Skeletal muscle tissue (tissue), 3 donors: ENCODE measurements at regions not wholly inside any gene's neighbourhood (a gene's known extent, or its start where the extent isn't known, plus 50 kb on each side); places are given as distances from the start of the nearest gene placed in this dataset.

Experiments
- H3K27ac ChIP-seq: one replicate; pipeline ENCODE4 v1.7.0; 2013; ENCODE audit warnings: mild to moderate bottlenecking, low read depth, low read length, inconsistent platforms
- H3K27me3 ChIP-seq, 3 donors: one replicate each; pipeline ENCODE4 v1.7.0; 2013; ENCODE audit warnings: low read length in 3 of 3; ENCODE audit not compliant: control insufficient read depth in 3 of 3, insufficient read depth in 3 of 3
- H3K36me3 ChIP-seq, 3 donors: one replicate each; pipeline ENCODE4 v1.7.0; 2013; ENCODE audit warnings: low read length in 3 of 3; ENCODE audit not compliant: control insufficient read depth in 3 of 3, insufficient read depth in 3 of 3
- H3K4me1 ChIP-seq, 3 donors: one replicate each; pipeline ENCODE4 v1.7.0; 2013; ENCODE audit warnings: low read length in 3 of 3, mild to moderate bottlenecking in 3 of 3; ENCODE audit not compliant: control insufficient read depth in 3 of 3, insufficient read depth in 3 of 3
- H3K4me3 ChIP-seq, 3 donors: one replicate each; pipeline ENCODE4 v1.7.0; 2013; ENCODE audit warnings: low read length in 3 of 3
- H3K9ac ChIP-seq, 3 donors: one replicate each; pipeline ENCODE4 v1.7.0; 2013; ENCODE audit warnings: low read length in 3 of 3, mild to moderate bottlenecking in 3 of 3, moderate library complexity in 2 of 3, low read depth in 1 of 3
- H3K9me3 ChIP-seq, 3 donors: one replicate each; pipeline ENCODE4 v1.7.0; 2013; ENCODE audit warnings: low read length in 3 of 3; ENCODE audit not compliant: control insufficient read depth in 3 of 3
- donor health status: Osteomylitis.

DNA sequence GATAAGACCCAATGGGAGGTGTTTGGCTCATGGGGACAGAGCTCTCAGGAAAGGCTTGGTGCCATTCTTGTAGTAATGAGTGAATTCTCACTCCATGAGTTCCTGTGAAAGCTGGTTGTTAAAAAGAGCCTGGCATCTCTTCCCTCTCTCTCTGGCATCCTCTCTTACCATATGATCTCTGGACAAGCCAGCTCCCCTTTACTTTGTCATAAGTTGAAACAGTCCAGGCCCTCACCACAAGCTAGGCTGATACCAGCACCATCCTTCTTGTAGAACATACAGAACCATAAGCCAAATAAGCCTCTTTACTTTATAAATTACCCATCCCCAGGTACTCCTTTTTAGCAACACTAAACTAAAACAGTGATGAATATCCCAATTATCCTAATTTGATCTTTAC, 166.9 kb upstream of the TMC3 start:
- no peak overlapping the region for H3K9ac ChIP-seq
- H3K36me3 ChIP-seq, result no peaks in the 10 kb centered on the region
- no peak overlapping the region for H3K4me3 ChIP-seq
- H3K27me3 ChIP-seq, result peaks cover 0 to 2% (median 0%) of the 10 kb centered on the region in 3 donors
- no peaks in the 10 kb centered on the region for H3K9me3 ChIP-seq
- H3K27ac ChIP-seq, result no peak overlapping the region
- no peaks in the 10 kb centered on the region for H3K4me1 ChIP-seq

DNA sequence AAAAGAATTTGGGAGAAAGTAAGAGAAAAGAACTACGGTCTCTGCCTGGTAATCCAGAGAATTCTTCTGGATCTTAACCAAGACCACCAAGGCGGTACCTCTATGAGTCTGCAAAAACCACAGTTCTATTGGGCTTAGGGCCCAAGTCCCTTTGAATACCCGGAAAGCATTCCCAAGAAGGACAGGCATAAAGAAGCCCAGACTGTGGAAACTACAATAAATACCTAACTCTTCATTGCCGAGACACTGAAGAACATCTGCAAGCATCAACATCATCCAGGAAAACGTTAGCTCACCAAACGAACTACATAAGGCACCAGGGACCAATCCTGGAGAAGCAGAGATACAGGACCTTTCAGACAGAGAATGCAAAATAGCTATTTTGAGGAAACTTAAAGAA, 162.3 kb upstream of the TMC3 start:
- Histone ChIP-seq H3K9ac (no peak overlapping the region), H3K36me3 (no peaks in the 10 kb centered on the region), H3K9me3 (no peaks in the 10 kb centered on the region), H3K27ac (no peak overlapping the region), H3K4me1 (peaks cover 0 to 4% (median 2%) of the 10 kb centered on the region in 3 donors), H3K4me3 (no peak overlapping the region), H3K27me3 (no peaks in the 10 kb centered on the region)

DNA sequence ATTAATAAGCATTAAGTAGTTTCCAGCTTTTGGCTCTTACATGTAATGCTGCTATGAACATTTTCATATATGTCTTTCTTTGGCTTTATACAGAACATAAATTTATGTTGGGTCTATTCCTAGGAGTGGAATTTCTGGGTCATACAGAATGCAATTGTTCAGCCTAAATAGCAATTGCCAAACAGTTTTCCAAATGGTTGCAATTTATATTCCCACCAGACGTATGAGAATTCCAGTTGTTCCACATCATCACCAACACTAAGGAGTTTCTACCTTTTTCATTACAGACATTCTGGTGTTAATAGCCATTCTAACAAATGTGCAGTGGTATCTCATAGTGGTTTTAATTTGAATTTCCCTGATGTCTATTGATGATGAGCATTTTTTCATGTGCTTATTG, 160.1 kb upstream of the TMC3 start:
- H3K9ac ChIP-seq, result no peak overlapping the region
- H3K4me3 ChIP-seq, result no peak overlapping the region
- H3K4me1 ChIP-seq, result peaks cover 0 to 10% (median 4%) of the 10 kb centered on the region in 3 donors
- H3K9me3 ChIP-seq, result no peaks in the 10 kb centered on the region
- H3K36me3 ChIP-seq, result no peaks in the 10 kb centered on the region
- H3K27ac ChIP-seq, result no peak overlapping the region
- no peaks in the 10 kb centered on the region for H3K27me3 ChIP-seq

DNA sequence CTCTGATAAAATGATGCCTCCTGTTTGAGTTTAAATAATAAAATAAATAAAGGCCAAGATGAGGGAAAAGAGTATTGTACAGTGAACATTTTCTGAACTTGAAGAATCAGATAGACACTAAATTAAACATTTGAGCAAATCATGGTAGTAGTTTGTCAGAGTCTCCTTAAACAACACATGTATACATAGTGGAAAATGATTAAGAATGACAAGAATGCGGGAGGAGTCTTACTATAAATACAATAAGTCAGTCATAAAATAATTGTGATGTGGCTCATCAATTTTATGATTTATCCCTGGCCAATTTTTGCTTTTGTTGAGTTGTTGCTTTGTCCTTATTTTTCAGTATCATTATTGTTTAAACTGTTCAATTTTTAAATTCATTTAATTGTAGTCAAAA, 158.0 kb upstream of the TMC3 start:
- Histone ChIP-seq H3K27ac (no peak overlapping the region), H3K9me3 (no peaks in the 10 kb centered on the region), H3K27me3 (no peaks in the 10 kb centered on the region), H3K9ac (no peak overlapping the region), H3K4me1 (peaks cover 0 to 10% (median 4%) of the 10 kb centered on the region in 3 donors), H3K4me3 (no peak overlapping the region), H3K36me3 (no peaks in the 10 kb centered on the region)

DNA sequence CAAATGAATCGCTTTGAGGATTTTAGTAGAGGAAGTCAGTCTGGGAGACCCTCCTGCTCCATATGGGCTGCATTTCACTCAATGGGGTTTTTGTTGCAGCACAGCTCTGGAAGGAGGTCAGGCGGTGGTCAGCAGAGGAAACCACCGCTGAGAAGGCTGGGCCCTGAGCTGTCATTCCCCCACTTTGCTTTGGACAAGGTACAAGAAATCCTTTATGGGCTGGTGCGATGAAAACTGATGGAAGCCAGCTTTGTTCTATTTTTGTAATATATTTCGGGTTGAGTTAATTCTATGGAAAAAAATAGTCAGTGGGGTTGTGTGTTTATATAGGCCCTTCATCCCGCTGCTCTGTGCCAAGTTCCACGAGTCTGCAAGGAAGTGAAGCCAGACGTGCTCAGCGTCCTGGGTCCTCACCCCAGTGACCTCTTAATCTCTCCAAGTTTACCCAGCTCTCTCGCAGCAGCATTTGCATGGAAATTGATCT, 157.1 kb upstream of the TMC3 start:
- Histone ChIP-seq H3K9ac (no peak overlapping the region), H3K4me1 (peaks cover 0 to 10% (median 4%) of the 10 kb centered on the region in 3 donors), H3K36me3 (no peaks in the 10 kb centered on the region), H3K9me3 (no peaks in the 10 kb centered on the region), H3K27me3 (no peaks in the 10 kb centered on the region), H3K4me3 (no peak overlapping the region), H3K27ac (no peak overlapping the region)

DNA sequence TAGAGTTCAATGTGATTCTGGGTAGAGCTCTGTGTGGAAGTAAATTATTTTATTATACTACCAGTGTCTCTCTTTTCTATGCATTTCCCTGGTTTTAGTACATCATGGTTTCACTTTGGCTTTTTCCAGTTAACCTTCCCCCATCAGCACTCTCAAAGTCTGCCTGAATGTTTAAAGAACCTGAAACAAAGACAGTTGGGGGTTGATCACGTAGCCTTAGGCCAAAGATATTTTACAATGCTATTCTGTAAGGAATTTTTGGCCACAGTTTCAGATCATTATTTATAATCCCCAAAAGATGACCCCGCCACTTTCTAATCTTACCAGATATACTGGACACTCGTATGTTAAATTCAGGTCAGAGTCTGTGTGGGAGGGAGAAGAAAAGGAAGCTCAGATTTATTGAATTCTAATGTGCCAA, 156.3 kb upstream of the TMC3 start:
- Histone ChIP-seq H3K9ac (no peak overlapping the region), H3K36me3 (no peaks in the 10 kb centered on the region), H3K27me3 (no peaks in the 10 kb centered on the region), H3K27ac (no peak overlapping the region), H3K9me3 (no peaks in the 10 kb centered on the region), H3K4me1 (peaks cover 0 to 10% (median 4%) of the 10 kb centered on the region in 3 donors), H3K4me3 (no peak overlapping the region)

DNA sequence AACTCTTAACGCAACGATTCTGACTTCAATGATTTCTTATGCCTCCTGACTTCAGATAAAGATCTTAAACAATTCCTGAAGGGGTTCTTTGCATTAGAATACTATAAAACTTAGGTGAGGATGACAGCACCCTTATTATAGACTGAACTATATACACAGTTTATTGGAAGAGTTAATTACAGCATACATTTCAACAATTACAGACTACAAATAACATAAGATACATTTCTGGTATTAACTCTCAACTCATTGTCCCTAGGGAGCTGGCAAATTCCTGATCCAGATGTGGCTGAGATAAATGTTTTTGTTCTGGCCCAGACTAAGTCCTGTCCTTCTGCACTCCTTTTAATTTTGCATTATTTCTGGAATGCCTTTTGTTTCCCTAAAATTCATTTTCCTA, 155.5 kb upstream of the TMC3 start:
- Histone ChIP-seq H3K4me3 (no peak overlapping the region), H3K9ac (no peak overlapping the region), H3K36me3 (no peaks in the 10 kb centered on the region), H3K27ac (no peak overlapping the region), H3K27me3 (no peaks in the 10 kb centered on the region), H3K4me1 (peaks cover 0 to 10% (median 4%) of the 10 kb centered on the region in 3 donors), H3K9me3 (no peaks in the 10 kb centered on the region)

DNA sequence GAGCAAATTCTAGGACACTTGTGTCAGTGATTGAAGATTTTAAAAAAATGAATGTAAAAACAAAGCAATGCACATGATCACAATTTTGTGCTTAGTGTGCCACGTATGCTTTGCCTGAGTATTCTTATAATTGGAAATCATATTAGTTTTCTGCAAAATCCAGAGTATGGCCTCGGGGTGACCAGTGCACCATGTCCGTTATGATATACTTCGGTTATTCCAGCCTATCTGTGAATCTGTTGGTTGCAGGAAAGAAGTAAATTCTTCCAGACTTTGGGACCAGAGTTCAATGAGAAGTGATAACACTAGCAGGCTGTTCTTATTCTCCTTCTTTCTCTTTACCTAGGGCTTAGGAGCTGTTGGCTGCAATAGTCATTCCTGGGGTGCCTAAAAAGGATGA, 152.0 kb upstream of the TMC3 start:
- H3K27ac ChIP-seq, result no peak overlapping the region
- peaks cover 0 to 3% (median 0%) of the 10 kb centered on the region in 3 donors for H3K4me1 ChIP-seq
- no peaks in the 10 kb centered on the region for H3K9me3 ChIP-seq
- no peak overlapping the region for H3K9ac ChIP-seq
- no peaks in the 10 kb centered on the region for H3K36me3 ChIP-seq
- no peak overlapping the region for H3K4me3 ChIP-seq
- H3K27me3 ChIP-seq, result no peaks in the 10 kb centered on the region

DNA sequence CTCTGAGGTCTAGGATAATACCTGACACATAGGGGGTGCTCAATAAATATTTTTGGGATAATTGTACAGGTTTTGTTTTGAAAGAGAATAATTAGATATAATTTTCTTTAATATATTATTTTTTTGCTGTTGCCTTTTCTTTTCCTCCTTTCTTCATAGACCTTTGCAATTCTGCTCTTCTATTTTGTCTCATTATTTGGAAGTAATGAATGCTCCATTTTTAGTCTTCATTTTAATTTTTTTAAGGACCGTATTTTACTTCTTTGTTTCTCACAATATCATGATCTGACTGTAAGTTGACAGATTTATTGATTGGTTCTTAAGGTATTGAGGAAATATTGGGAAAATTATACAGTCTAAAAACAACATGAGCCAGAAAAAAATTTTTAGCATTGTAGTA, 150.5 kb upstream of the TMC3 start:
- Histone ChIP-seq H3K9me3 (no peaks in the 10 kb centered on the region), H3K9ac (no peak overlapping the region), H3K4me1 (no peaks in the 10 kb centered on the region), H3K4me3 (no peak overlapping the region), H3K27ac (no peak overlapping the region), H3K36me3 (no peaks in the 10 kb centered on the region), H3K27me3 (no peaks in the 10 kb centered on the region)

DNA sequence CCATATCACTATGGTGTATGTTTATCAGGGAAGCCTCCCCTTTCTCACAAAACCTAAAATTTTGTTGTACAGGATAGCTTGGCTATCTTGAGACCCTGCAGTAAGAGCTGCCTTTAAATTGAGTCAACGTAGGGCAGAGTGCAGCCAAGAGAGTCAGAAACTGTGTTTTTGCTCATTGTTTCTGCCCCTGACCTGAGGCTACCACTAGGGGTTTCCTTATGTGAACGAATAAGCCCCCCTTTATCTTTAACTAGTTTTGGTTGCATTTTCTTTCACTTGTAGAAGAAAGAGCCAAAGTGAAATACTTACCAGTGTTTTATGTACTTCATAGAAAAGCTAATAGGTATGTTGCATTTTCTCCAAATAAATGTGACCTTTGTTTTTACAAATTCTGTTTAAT, 149.9 kb upstream of the TMC3 start:
- Histone ChIP-seq H3K9me3 (no peaks in the 10 kb centered on the region), H3K27ac (no peak overlapping the region)

DNA sequence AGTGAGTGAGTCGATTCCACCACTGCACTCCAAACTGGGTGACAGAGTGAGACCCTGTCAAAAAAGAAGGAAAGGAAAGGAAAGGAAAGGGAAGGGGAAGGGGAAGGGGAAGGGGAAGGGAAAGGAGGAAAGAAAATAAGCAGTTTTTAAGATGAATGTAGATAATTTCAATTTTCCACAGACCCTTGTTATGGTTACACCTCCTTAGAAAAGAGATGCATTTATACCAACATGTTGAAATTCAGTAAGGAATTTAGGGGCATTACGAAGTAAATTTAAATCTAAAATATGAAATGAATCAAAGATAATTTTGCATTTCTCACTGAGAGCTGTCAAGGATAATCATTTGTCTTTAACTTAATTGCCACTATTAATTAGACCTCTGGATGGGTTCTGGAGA, 146.5 kb upstream of the TMC3 start:
- Histone ChIP-seq H3K27me3 (no peaks in the 10 kb centered on the region), H3K27ac (no peak overlapping the region), H3K9me3 (no peaks in the 10 kb centered on the region), H3K9ac (no peak overlapping the region), H3K36me3 (no peaks in the 10 kb centered on the region), H3K4me1 (no peaks in the 10 kb centered on the region), H3K4me3 (no peak overlapping the region)

More for the DNA sequence above, 149.9 kb upstream of the TMC3 start:
- H3K4me1 ChIP-seq, result no peaks in the 10 kb centered on the region
- no peaks in the 10 kb centered on the region for H3K36me3 ChIP-seq
- H3K27me3 ChIP-seq, result no peaks in the 10 kb centered on the region
- no peak overlapping the region for H3K4me3 ChIP-seq
- no peak overlapping the region for H3K9ac ChIP-seq
